ENCODE measurements at regions not wholly inside any gene's neighbourhood (a gene's known extent, or its start where the extent isn't known, plus 50 kb on each side); places are given as distances from the start of the nearest gene placed in this dataset.

DNA sequence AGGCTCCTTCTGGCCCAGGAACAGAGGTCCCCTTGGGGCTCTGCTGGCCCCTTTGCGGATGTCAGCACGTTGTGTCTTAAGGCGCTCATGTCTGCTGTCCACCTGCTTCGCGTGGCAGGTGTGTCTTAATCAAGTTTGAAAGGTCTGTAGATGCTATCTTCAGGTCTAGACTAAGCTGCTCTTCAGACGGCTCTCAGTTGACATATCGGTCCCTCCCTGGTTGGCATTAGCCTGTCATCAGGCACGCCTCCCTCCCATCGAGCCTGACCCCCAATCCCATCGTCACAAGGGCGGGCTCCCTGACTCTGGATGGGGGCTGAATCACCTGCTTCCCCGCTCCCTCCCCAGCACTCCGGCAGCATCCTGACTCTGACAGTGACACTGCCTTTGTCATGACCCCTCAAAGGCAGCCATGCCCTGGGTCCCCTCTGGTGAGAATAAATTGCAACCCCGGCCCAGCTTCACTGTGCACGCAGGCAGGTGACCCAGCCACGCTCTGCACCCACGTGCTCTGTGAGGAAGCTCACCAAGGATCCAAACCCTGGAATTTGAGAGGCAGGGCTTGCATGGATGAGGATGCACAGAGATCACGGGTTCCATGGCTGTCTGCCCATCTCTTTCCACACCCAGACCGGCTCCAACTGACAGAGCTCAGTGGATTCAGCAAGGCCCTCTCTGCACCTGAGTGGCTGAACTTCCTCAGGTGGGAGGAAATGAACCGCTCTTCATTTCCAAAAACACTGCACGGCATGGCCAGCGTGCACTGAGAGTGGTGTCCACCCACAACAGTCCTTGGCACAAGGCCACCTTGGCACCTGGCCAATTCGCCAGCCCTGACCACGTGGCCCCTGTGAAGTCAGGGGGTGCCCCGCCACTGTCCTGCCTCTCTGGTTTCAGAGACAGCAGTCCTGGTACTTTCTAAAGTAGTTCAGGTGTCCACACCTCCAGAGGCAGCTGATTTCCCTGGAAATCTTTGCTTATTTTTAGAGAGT lies 110.2 kb upstream of the GPC1 start:
- Histone ChIP-seq H3K4me1 (replicated peaks in 1 of 2) (peaks cover 4 to 5% of the 10 kb centered on the region in 2 donors), H3K27ac (no peak overlapping the region), H3K4me3 (no peak overlapping the region)
- in situ Hi-C loops (cut with MboI; ENCODE audit: low pct_unique_long_range_greater_than_20kb in 2 of 9, low sequenced_read_pairs in 9 of 9, unreplicated experiment in 9 of 9), result no loop called here
- ATAC-seq (replicated peaks in 6 of 8), result peak in 3 of 8 experiments; percentile 53 to 78 (median 67)
- WGBS, 10 experiments, result 20 to 92% (median 68%) methylated on average over 1 to 13 of the region's 25 CpGs; no CpG with 5 or more reads in 2 of the 10 experiments

DNA sequence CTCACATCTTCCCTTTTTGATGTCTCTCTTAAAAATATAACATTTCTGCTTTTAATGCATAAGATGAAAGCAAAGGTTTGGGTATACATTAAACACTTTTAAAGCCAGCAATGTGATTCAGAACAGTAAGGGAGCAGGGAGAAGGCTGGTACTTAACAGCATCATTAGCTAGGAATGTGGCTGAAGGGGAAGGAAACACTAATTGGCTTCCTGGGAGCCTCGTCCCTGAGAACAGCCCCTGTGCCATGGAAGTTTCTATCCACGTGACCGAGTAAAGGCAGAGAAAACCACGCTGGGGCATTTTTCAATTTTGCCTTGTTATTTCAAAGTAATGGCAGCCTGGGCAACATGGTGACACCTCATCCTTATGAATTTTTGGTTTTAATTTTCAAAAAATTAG lies 109.2 kb upstream of the GPC1 start:
- H3K4me1 ChIP-seq (replicated peaks in 1 of 2), result no peaks in the 10 kb centered on the region
- peak in 1 of 8 experiments; percentile 22 for ATAC-seq (replicated peaks in 6 of 8)
- in situ Hi-C loops (cut with MboI; ENCODE audit: low pct_unique_long_range_greater_than_20kb in 2 of 9, low sequenced_read_pairs in 9 of 9, unreplicated experiment in 9 of 9), result no loop called here
- no peak overlapping the region for H3K4me3 ChIP-seq
- no peak overlapping the region for H3K27ac ChIP-seq
- WGBS, 10 experiments, result 40 to 67% (median 57%) methylated on average over 1 to 4 of the region's 4 CpGs; no CpG with 5 or more reads in 3 of the 10 experiments

DNA sequence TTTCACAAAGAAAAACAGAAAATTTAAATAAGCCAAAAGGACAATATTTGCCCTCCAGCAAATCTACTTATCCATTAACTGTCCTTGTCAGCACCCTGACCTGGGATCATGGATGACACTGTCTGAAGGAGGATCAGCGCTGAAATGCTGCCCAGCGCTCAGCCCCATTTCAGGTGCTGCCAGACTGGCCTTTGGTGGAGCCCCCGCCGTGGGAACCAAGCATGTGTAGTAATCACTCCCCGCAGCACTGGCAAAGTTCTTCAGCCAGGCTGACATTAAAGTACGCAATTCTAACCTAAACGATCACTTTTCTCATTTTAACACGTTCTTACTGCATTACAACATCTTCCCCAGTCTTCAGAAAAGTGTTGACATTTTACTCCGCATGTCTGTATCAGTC lies 108.6 kb upstream of the GPC1 start:
- peak in 1 of 8 experiments; percentile 36 for ATAC-seq (replicated peaks in 6 of 8)
- WGBS, 10 experiments, result 20 to 89% (median 85%) methylated on average over 2 to 7 of the region's 9 CpGs; no CpG with 5 or more reads in 2 of the 10 experiments
- in situ Hi-C loops (cut with MboI; ENCODE audit: low pct_unique_long_range_greater_than_20kb in 2 of 9, low sequenced_read_pairs in 9 of 9, unreplicated experiment in 9 of 9), result no loop called here

DNA sequence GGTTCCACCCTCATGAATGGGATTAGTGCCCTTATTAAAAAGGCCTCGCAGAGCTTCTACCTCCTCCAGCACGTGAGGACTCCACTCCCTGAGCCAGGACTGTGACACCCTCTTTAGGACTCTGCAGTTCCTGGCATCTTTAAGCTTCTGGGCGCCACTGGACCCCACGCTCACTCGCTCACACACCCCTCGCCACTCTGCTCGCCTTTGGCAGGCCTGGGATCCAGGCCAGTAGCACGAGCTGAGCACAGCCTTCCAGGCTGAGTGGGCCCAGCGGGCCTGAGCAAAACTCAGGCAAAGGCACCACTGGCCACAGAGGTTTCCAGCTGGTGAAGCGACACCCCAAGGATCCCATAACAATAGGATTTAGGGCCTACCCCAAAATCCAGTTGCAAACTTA lies 107.9 kb upstream of the GPC1 start:
- in situ Hi-C loops (cut with MboI; ENCODE audit: low pct_unique_long_range_greater_than_20kb in 2 of 9, low sequenced_read_pairs in 9 of 9, unreplicated experiment in 9 of 9), result no loop called here
- Histone ChIP-seq H3K4me3 (no peak overlapping the region), H3K4me1 (replicated peaks in 1 of 2) (no peaks in the 10 kb centered on the region), H3K27ac (no peak overlapping the region)
- ATAC-seq (replicated peaks in 6 of 8), result no peak
- whole genome bisulfite sequencing, 10 experiments, result 62 to 100% (median 91%) methylated on average over 1 to 8 of the region's 10 CpGs; no CpG with 5 or more reads in 5 of the 10 experiments

More for the DNA sequence above, 108.6 kb upstream of the GPC1 start:
- no peaks in the 10 kb centered on the region for H3K4me1 ChIP-seq (replicated peaks in 1 of 2)
- H3K27ac ChIP-seq, result no peak overlapping the region
- H3K4me3 ChIP-seq, result no peak overlapping the region

DNA sequence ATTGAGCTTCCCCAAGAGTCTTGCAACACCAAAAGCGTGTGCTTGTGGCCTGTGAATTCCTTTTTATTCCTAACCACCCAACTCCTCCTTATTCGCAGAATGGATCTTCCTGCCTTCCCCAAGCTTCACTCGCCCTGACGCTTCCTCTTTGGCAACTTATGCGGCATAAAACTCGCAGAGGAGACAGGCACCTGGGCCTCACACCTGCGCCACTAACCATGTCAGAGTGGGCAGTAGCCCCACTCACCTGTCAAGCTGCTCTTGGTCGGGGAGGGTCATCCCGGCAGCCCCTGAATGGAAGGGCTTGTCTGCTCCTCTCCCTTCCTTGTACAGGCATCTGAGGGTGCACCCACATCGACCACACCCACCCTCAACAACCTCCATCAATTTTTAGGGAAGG lies 106.9 kb upstream of the GPC1 start:
- 70 to 86% (median 78%) methylated on average over 1 to 8 of the region's 10 CpGs; no CpG with 5 or more reads in 2 of the 10 experiments for WGBS, 10 experiments

DNA sequence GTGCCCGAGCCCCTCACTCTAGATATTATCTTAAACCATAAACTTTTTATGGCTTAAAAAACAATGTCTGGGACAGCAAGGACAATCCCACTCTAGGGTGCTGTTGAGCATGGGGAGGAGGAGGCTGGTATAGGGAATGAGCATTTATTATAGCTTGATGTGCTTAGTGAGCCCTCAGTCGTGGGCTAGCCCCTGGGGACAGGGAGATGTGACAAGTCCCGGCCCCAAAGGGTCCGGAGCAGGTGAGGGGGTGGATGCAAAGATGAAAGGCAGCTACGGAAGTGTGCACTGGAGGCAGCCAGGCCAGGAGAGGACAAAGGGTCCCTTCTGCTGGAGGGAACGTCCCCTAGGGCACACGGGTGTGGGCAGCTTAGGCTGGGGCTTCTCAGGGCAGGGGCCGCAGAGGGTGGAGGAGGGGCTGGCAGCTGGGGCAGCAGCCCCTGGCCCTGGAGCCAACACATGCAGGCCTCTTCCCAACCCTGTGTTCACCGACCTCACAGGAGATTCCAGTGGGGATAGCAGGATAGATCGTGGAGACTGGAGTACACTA lies 106.3 kb upstream of the GPC1 start:
- Histone ChIP-seq H3K4me3 (no peak overlapping the region), H3K4me1 (replicated peaks in 1 of 2) (no peaks in the 10 kb centered on the region), H3K27ac (no peak overlapping the region)
- no peak for ATAC-seq (replicated peaks in 6 of 8)
- WGBS, 10 experiments, result 23 to 100% (median 67%) methylated on average over 1 to 6 of the region's 10 CpGs; no CpG with 5 or more reads in 1 of the 10 experiments
- in situ Hi-C loops (cut with MboI; ENCODE audit: low pct_unique_long_range_greater_than_20kb in 2 of 9, low sequenced_read_pairs in 9 of 9, unreplicated experiment in 9 of 9), result no loop called here

More for the DNA sequence above, 106.9 kb upstream of the GPC1 start:
- in situ Hi-C loops (cut with MboI; ENCODE audit: low pct_unique_long_range_greater_than_20kb in 2 of 9, low sequenced_read_pairs in 9 of 9, unreplicated experiment in 9 of 9), result no loop called here
- no peak for ATAC-seq (replicated peaks in 6 of 8)
- no peaks in the 10 kb centered on the region for H3K4me1 ChIP-seq (replicated peaks in 1 of 2)
- no peak overlapping the region for H3K4me3 ChIP-seq
- H3K27ac ChIP-seq, result no peak overlapping the region

DNA sequence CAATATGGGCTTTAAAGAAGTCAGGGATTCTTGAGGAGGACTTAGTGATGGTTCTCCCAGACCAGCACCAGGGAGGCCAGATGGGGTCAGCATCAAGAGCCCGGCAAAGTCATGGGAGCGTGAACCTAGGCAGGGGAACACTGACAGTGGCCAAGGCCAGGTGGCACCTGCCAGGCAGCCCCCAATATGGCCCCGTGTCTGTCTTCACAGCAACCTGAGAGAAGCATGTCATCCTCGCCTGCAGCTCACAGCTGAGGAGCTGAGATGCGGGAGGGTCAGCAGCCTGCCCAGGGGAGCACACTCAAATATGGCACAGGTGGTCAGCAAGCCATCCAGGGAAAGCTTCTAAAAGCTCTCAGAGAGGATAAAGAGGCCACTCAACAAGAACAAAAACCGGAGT lies 105.7 kb upstream of the GPC1 start:
- no peaks in the 10 kb centered on the region for H3K4me1 ChIP-seq (replicated peaks in 1 of 2)
- ATAC-seq (replicated peaks in 6 of 8), result no peak
- 35 to 80% methylated on average over 2 to 5 of the region's 6 CpGs; no CpG with 5 or more reads in 8 of the 10 experiments for WGBS, 10 experiments
- in situ Hi-C loops (cut with MboI; ENCODE audit: low pct_unique_long_range_greater_than_20kb in 2 of 9, low sequenced_read_pairs in 9 of 9, unreplicated experiment in 9 of 9), result no loop called here
- no peak overlapping the region for H3K27ac ChIP-seq
- no peak overlapping the region for H3K4me3 ChIP-seq

DNA sequence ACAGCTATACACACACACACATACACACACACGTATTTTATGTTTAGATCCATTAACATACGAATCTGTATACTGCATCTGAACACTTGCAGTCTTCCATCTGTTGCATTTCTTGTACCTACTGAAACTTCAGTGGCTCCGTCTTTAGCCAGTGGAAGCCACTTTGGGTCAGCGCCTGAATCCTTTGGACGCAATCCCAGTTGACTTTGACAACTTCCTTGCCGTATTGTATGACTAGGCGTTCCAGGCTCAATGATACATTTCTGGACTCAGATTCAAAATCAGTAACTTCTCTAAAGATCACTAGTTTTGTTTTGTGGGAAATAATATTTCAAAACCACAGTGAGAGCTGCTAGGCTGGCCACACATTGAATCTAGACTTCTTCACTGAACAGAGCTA lies 101.5 kb upstream of the GPC1 start:
- no peak overlapping the region for H3K4me3 ChIP-seq
- in situ Hi-C loops (cut with MboI; ENCODE audit: low pct_unique_long_range_greater_than_20kb in 2 of 9, low sequenced_read_pairs in 9 of 9, unreplicated experiment in 9 of 9), result no loop called here
- H3K4me1 ChIP-seq (replicated peaks in 1 of 2), result no peaks in the 10 kb centered on the region
- ATAC-seq (replicated peaks in 6 of 8), result no peak
- no peak overlapping the region for H3K27ac ChIP-seq
- WGBS, 10 experiments, result 31 to 95% (median 83%) methylated on average over 1 to 6 of the region's 7 CpGs; no CpG with 5 or more reads in 1 of the 10 experiments

DNA sequence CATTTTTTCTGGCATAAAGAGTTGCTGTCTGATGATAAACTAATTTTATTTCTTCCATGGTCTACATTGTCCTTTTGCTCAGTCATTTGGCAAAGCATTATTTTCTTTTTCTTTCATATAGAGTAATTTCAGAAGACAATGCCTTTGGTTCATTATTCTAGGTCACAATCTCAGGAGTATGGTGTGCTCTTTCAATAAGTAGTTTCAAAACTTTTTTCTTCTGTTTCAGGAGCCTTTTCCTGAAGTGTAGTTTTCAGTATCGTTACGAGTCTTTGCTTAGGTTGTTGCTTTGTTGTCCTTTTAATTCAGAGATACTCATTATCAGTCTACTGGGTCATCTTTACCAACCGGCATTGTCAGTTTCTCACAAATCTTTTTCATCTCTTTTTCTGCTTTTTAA lies 100.4 kb upstream of the GPC1 start:
- WGBS, 10 experiments, result 51 to 97% (median 73%) methylated on average over 2 to 3 of the region's 3 CpGs
- Histone ChIP-seq H3K4me3 (no peak overlapping the region), H3K27ac (no peak overlapping the region), H3K4me1 (replicated peaks in 1 of 2) (no peaks in the 10 kb centered on the region)
- no peak for ATAC-seq (replicated peaks in 6 of 8)
- in situ Hi-C loops (cut with MboI; ENCODE audit: low pct_unique_long_range_greater_than_20kb in 2 of 9, low sequenced_read_pairs in 9 of 9, unreplicated experiment in 9 of 9), result no loop called here

DNA sequence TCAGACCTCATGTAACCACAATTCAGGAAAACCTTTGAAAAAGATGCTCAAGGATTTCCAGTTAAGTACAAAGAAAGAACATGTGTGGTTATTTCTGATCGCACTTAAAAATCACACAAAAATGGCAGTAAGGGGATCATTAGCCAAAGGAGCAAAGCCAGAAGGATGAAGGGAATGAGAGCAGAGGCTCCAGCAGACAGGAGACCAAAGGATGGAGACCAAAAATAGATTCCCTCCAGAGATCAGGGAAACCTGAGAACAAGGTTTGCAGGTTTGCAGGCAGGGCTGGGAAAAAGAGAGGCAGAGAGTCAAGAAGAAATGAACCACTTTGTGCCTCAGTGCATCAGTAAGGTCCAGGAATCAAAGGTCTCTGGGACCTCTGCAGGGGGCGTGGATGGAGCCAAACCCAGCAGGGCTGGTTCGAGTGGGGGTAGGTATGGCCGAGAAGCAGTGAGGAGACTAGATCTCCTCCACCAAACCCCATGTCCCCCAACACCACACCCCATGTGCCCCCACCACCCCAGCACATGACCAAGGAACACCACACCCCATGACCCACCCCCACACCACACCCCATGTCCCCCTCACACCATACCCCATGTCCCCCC lies 98.5 kb upstream of the GPC1 start:
- ATAC-seq (replicated peaks in 6 of 8), result no peak
- in situ Hi-C loops (cut with MboI; ENCODE audit: low pct_unique_long_range_greater_than_20kb in 2 of 9, low sequenced_read_pairs in 9 of 9, unreplicated experiment in 9 of 9), result no loop called here
- 56 to 100% (median 100%) methylated on average over 1 to 2 of the region's 4 CpGs; no CpG with 5 or more reads in 4 of the 10 experiments for WGBS, 10 experiments

DNA sequence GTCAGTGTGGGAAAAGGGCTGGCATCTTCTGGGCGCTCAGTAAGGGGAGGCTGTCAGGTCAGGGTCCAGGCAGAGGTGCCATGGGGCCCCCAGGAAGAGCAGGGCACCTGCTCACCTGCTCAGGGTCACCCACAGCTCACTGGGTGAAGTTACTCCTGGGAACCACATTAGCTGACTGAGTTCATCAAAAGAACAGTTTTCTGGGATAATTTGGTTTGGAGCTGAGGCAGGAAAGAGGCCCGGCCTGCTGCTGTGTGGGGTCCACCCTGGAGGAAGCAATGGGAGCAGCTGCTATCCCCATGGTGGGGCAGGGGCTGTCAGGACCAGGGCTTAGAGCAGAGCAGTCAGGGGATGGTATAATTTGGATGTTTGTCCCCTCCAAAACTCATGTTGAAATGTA lies 97.2 kb upstream of the GPC1 start:
- 8 to 83% (median 38%) methylated on average over 1 to 2 of the region's 2 CpGs; no CpG with 5 or more reads in 6 of the 10 experiments for WGBS, 10 experiments
- Histone ChIP-seq H3K4me3 (no peak overlapping the region), H3K27ac (no peak overlapping the region), H3K4me1 (replicated peaks in 1 of 2) (no peaks in the 10 kb centered on the region)
- ATAC-seq (replicated peaks in 6 of 8), result no peak
- in situ Hi-C loops (cut with MboI; ENCODE audit: low pct_unique_long_range_greater_than_20kb in 2 of 9, low sequenced_read_pairs in 9 of 9, unreplicated experiment in 9 of 9), result no loop called here

More for the DNA sequence above, 98.5 kb upstream of the GPC1 start:
- H3K27ac ChIP-seq, result no peak overlapping the region
- no peaks in the 10 kb centered on the region for H3K4me1 ChIP-seq (replicated peaks in 1 of 2)
- no peak overlapping the region for H3K4me3 ChIP-seq

DNA sequence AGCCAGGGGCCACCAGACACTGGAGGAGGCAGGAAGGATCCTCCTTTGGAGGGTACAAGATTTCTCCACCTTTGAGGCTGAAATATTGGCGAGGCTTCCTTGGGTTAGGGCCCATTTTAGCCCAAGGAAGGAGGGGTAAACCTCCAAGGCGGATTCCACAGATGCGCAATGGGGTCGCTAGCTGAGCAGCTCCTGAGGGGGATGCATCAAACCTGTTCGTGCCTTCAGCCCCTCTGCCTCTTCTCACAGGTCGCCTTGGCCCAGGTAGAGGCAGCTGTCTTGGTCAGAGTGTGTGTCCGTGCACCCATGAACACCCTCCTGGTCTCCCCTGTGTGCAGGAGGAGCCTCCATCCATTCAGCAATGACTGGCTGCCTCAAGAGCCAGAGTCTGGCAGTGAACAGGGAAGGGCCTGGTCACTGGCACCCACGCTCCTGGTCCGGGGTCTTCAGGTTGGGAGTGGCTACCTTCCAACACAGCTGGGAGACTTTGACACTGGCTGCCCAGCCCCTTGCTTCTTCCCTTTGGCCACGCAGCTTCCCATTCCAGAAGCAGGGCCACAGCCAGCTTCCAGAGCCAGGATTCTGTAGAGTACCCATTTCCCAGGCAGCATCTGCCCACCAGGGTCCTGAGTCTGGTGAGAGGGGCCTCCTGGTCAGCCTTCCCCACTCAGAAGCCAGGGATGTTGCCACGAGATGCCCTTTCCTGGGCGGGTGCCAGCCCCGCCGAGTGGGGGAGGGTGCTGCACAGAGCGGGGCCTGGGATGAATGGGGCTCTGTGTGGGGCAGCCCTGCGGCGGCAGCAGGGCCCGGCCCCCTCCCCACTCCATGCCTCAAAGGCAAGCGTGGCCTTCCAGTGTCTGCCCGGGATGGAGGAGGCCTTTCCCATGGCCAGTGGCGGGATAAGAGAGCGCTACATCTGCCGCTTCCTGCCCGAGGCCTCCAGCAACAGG lies 95.8 kb upstream of the GPC1 start:
- H3K27ac ChIP-seq, result no peak overlapping the region
- 0 to 96% (median 74%) methylated on average over 1 to 6 of the region's 24 CpGs; no CpG with 5 or more reads in 2 of the 10 experiments for WGBS, 10 experiments
- in situ Hi-C loops (cut with MboI; ENCODE audit: low pct_unique_long_range_greater_than_20kb in 2 of 9, low sequenced_read_pairs in 9 of 9, unreplicated experiment in 9 of 9), result no loop called here
- peak in 2 of 8 experiments; percentile 17 to 22 for ATAC-seq (replicated peaks in 6 of 8)
- H3K4me1 ChIP-seq (replicated peaks in 1 of 2), result no peaks in the 10 kb centered on the region
- H3K4me3 ChIP-seq, result no peak overlapping the region

Data from motor neuron (in vitro differentiated cells).